ENCODE measurements at regions not wholly inside any gene's neighbourhood (a gene's known extent, or its start where the extent isn't known, plus 50 kb on each side); places are given as distances from the start of the nearest gene placed in this dataset.

- TF ChIP-seq, protein P1, sequence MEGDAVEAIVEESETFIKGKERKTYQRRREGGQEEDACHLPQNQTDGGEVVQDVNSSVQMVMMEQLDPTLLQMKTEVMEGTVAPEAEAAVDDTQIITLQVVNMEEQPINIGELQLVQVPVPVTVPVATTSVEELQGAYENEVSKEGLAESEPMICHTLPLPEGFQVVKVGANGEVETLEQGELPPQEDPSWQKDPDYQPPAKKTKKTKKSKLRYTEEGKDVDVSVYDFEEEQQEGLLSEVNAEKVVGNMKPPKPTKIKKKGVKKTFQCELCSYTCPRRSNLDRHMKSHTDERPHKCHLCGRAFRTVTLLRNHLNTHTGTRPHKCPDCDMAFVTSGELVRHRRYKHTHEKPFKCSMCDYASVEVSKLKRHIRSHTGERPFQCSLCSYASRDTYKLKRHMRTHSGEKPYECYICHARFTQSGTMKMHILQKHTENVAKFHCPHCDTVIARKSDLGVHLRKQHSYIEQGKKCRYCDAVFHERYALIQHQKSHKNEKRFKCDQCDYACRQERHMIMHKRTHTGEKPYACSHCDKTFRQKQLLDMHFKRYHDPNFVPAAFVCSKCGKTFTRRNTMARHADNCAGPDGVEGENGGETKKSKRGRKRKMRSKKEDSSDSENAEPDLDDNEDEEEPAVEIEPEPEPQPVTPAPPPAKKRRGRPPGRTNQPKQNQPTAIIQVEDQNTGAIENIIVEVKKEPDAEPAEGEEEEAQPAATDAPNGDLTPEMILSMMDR (IDR thresholded peaks at IDR 0.05; ENCODE audit: low read depth, low read length) = no peak
- no peak for TF ChIP-seq POLR2A (IDR thresholded peaks at IDR 0.05; ENCODE audit: extremely low read depth, insufficient read length)
- TF ChIP-seq, protein P2, sequence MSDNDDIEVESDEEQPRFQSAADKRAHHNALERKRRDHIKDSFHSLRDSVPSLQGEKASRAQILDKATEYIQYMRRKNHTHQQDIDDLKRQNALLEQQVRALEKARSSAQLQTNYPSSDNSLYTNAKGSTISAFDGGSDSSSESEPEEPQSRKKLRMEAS (IDR thresholded peaks at IDR 0.05; ENCODE audit: low read depth, low read length) = no peak
Observed at GRCh38 chr5:83827111-83827557, 106.5 kb upstream of the HAPLN1 start.

Measured in NB4 (cell line).